Stimulated activated CD4-positive, alpha-beta T cell treated with anti-CD3 and anti-CD28 coated beads, Interleukin-2, amount 100 ng/mL, for 48 hours (primary cell): ENCODE measurements at regions not wholly inside any gene's neighbourhood (a gene's known extent, or its start where the extent isn't known, plus 50 kb on each side); places are given as distances from the start of the nearest gene placed in this dataset.

Experiments used
- DNase-seq, 2 donors: peaks; one replicate each; pipeline ENCODE4 v3.0.0-alpha.2; 2020

- DNase-seq = no peak
These were observed 161.3 kb upstream of the GSE1 start for GRCh38 chr16:85451641-85452363.

DNA sequence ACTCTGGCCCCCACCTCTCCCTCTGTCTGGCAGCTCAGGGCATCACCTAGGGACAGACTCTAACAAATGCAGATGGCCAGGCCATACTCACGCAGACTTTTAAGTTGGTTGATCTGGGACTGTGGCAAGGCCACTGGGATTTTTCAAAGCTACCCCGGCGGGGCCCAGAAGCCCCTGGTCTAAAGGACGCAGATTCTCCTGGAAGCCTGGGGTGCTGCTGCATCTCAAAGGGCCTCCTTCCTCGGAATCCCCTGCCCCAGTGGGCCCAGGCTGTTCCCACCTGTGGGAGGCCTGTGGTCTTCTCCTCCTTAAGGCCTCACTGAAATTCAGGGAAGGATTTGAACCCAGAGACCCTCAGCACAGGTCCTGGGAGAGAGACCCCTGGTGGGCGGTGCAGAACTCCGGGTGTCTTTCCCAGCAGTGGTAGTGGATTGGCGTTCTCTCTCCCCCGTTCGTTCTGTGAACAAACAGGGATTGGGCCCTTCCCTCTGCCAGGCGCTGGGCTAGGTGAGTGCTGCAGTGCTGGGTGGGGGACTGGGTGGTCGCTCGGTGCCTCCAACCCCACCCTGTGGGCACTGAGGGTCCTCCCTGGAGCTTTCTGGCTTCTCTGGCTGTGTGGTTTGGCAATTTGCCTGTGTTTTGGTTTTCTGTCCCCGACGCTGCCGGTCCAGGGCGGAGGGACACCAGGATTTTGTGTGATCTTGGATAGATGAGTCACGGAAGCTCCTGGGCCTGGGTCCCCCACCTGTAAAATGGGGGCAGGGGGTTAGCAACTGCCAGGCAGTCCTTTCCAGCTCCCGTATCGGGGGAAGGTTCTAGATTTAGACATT, 160.5 kb upstream of the GSE1 start:
- no peak for DNase-seq

- no peak for DNase-seq
These were observed 159.9 kb upstream of the GSE1 start for GRCh38 chr16:85453194-85453678.

DNA sequence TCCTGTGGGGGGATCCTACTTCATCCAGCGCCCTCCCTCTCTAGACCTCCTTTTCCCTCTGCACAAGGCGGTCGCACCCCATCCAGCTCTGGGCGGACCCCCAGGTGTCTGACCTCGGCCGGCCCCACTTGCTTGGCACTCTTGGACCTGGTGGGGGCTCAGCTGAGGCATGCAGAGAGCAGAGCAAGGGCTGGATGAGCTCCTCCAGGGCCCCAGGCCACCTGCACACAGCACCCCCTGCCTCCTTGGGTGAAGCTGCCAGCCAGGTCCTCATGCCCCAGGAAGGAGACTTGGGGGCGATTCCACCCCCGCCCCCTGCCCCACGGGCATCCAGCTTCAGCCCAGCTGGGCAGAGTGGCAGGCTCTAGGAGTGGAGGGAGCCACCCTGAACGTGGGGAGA, 159.4 kb upstream of the GSE1 start:
- DNase-seq = no peak

- no peak for DNase-seq
These were observed 158.8 kb upstream of the GSE1 start for GRCh38 chr16:85454171-85454872.

- no peak for DNase-seq
These were observed 157.6 kb upstream of the GSE1 start for GRCh38 chr16:85455534-85455933.

DNA sequence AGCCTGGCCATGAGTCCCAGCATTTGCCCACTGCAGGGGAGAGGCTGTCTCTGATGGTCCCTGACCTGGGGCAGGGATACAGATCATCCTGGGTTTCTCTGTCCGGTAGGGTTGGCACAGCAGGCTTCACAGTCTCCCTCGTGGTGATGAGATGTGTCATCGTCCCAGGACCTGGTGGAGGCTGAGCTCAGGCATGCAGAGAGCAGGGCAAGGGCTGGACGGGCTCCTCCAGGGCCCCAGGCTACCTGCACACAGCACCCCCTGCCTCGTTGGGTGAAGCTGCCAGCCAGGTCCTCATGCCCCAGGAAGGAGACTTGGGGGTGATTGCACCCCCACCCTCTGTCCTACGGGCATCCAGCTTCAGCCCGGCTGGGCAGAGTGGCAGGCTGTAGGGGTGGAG, 155.8 kb upstream of the GSE1 start:
- no peak for DNase-seq

DNA sequence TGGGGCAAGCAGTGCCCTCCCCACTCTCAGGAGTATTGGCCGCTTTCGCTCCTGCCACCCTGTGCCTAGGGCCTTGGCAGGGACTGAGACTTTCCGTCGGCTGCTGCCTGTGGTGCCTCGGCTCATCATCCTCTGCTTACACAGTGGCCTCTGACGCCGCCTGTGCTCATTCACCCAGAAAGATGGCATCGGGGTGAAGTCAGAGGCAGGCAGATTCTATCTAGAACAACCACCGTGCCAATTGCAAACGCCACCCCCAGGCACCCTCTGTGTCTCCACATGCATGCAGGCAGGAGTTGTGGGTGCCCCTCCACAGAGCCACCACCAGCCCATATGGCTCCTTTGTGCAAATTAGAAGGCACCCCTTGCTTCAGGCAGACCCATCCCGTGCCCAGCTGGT, 154.2 kb upstream of the GSE1 start:
- no peak for DNase-seq

DNA sequence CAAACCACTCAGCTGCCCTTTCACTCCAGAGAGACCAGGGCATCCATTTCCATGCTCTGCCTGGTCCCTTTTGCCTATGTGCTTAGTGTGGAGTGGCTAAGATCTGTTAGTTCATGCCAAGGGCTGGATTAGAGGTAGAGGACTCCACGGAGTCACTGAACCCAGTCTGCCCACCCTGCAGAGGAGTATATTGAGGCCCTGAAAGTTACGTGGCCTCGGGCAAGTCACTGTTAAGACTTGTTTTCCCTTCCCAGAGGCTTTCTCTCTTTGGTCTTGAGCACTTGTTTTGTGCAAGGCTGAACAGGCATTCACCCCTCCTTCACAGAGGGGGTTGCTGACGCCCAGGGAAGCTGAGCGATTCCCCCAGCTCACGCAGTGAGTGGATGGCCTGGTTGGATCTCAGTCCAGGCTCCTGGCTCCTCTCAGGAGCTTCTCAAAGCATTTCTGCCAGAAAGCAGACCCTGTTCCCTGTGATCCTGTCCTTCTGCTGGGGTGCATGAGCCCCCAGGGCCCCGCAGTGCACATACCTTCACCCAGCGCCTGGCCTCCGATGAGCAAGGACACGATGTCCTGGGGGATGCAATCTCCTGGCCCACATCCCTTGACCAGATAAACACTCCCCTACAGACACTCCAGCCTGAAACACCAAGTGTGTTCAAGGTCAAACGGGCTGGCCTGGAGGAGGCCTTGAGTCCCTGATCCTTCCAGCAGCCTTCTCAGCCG, 153.4 kb upstream of the GSE1 start:
- DNase-seq = no peak

DNA sequence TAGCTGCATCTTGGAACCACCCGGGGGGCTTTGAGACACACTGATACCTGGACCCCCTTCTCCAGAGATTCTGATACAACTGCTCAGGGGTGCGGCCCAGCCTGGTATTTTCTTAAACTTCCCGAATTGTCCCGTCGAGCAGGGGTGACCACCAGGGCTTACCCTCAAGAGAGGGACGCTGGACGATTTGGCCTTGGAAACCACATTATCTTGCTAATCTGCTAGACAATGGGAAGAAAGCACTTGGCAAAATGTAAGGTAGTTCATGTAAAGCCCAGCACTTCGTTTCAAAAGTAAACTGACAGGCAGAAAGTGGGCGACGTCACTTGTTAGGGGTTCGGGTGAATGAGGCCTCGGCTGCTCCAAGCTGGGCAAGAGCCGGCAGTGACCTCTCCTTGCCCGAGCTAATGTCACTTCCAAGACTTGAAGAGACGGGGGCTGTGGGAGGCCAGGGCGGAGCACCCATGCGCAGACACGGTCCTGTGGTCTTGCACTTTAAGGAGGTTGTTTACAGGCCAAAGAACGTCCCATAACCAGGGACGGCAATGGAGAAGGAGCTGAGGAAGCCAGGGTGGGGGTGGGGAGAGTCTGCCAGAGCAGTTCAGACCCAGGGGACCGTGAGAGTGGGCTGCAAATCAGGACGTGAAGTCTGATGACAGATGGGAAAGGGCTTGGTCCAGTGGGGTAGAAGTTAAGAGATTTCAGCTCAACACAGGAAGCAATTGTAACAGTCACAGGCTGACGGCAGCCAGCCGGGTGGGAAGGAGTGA, 152.7 kb upstream of the GSE1 start:
- no peak for DNase-seq

DNA sequence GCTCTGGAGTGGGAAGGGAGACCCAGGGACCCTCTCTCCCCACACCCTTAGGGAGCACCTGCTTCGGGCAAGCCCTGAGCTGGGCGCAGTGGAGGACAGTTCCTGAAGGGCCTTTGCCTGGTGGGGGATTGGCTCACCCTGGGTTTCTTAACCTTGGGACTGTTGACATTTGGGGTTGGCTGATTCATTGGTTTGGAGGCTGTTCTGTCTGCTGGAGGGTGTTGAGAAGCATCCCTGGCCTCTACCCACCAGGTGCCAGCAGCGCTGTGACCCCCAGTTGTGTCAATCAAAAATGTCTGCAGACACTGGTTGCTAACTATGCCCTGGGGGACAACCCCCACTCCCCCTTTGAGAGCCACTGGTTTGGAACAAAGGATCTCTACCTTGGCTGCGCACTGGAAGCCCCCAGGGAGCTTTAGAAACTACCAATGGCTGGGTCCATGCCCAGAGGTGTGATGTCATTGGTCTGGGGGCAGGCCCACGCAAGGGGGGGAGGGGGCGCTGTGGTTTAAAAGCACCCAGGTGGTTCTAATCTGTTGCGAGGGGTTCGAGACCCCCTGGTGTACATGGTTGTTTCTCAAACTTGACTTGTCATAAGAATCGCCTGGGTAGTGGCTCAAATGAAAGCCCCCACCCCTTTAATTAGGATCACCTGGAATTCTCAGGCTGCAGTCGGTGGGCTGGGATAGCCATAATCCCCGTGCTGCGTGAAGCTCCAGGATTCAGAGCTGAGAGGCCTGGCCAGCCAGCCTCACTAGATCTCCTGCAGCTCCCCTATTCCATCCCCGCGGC, 151.9 kb upstream of the GSE1 start:
- no peak for DNase-seq

- no peak for DNase-seq
These were observed 151.1 kb upstream of the GSE1 start for GRCh38 chr16:85461814-85462713.

DNA sequence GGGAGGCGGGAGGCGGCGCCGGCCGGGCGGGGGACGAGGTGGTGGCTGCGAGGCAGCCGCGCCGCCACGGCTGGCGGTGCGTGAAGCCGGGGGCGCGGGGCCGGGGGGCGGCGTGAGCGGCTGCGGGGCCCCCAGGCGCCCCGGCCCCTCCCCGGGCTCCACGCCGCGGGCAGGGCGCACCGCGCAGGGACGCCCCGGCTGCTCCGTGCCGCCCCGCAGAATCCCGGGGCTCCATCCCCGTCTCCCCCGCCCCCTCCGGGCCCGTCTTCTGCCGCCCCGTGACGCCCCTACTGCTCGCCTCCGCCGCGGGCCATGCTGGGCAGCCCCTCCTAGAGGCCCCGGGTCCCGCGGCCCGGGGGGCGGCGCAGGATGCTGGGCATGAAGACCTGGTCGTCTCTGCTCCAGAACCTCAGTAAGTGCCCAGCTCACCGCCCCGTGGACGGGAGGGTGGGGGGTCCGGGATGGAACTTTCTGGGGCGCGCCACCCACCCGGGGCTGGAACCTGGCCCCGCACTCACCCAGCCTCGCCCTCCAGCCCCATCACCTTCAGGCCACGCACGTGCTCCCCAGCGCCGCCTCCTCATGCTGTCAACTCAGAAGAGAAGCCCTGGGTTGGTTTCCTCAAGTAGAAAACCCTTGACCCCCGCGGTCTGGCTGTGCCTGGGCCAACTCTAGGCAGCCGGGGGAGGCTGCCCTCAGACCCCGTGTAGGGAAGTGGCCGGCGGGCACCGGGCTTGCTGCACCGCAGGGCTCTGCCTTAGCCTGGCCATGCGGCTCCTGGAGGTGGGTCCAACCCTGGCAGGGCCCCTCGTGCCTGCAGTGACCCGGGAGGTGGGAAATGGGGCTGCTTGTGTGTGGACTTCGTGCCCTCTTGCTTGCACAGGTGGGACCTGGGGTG, 150.2 kb upstream of the GSE1 start:
- no peak for DNase-seq

GRCh38 chr16:85463672-85464382, 149.3 kb upstream of the GSE1 start:
- DNase-seq = no peak

GRCh38 chr16:85464383-85465305, 148.5 kb upstream of the GSE1 start:
- DNase-seq = no peak

- no peak for DNase-seq
These were observed 147.5 kb upstream of the GSE1 start for GRCh38 chr16:85465328-85466303.
